ENCODE measurements at regions not wholly inside any gene's neighbourhood (a gene's known extent, or its start where the extent isn't known, plus 50 kb on each side); places are given as distances from the start of the nearest gene placed in this dataset.

- Histone ChIP-seq H4K20me1 (no peaks in the 10 kb centered on the region; a peak in 1 of 22 replicates), H3K27me3 (no peaks in the 10 kb centered on the region; a peak in 1 of 22 replicates), H3K27ac (no peak overlapping the region), H3K9me3 (replicated peaks in 1 of 11) (peaks cover 0 to 10% (median 0%) of the 10 kb centered on the region in 11 experiments; a peak in 2 of 22 replicates), H3K36me3 (no peaks in the 10 kb centered on the region), H3K4me2 (no peak overlapping the region), H3K4me1 (no peaks in the 10 kb centered on the region), H3K9ac (no peak overlapping the region), H3K4me3 (no peak overlapping the region)
- no peak for TF ChIP-seq Cebpa-rat (IDR thresholded peaks at IDR 0.05)
Observed at GRCh38 chr12:130216031-130216430, 53.8 kb downstream of the FZD10 start.

- no peak overlapping the region for H3K4me3 ChIP-seq
- H4K20me1 ChIP-seq = no peaks in the 10 kb centered on the region; a peak in 1 of 22 replicates
- no peak overlapping the region for H3K9ac ChIP-seq
- H3K36me3 ChIP-seq = no peaks in the 10 kb centered on the region
- no peaks in the 10 kb centered on the region; a peak in 1 of 22 replicates for H3K27me3 ChIP-seq
- H3K4me1 ChIP-seq = no peaks in the 10 kb centered on the region
- no peak for TF ChIP-seq Cebpa-rat (IDR thresholded peaks at IDR 0.05)
- peaks cover 0 to 4% (median 0%) of the 10 kb centered on the region in 11 experiments; a peak in 2 of 22 replicates for H3K9me3 ChIP-seq (replicated peaks in 1 of 11)
- no peak overlapping the region for H3K4me2 ChIP-seq
- no peak overlapping the region for H3K27ac ChIP-seq
Observed at GRCh38 chr12:130218682-130219081, 56.4 kb downstream of the FZD10 start.

DNA sequence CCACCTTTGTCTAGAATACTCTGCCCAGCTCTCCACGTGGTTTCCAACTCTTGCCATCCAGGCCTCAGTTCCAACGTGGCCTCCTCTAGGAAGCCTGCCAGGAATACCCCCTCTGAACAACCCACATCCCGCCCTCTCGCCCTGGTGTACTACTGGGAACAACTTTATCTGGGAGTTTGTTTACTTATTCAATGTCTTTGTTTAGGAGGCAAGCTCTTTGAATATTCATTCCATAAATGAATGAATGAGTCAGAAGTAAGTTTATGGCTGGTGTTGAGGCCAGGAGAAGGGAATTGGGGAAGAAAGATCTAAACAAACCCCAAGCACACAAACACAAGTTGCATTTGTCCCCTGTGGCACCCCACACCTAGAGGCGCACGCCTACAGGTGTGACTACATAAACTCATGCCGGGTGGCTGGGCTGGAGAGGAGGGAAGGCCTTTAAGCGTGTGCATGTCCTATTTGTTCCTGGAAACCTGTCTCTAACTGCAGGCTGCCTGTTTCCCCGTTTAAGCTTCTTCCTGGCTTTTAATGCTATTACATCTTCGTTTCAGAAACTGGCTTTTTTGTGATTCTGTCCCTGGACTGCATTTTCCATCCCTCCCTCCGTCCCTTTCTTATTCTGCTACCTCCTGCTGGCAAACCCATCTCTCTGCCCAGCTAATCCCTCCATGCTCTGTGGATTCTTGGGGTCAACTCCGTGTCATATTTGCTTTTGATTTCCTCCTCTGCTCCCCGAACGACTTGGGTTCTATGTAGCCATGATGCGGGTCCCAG, 57.9 kb downstream of the FZD10 start:
- Histone ChIP-seq H3K36me3 (no peaks in the 10 kb centered on the region), H3K9ac (no peak overlapping the region), H3K27ac (no peak overlapping the region), H3K27me3 (no peaks in the 10 kb centered on the region), H3K9me3 (replicated peaks in 1 of 11) (peaks cover 0 to 4% (median 0%) of the 10 kb centered on the region in 11 experiments; a peak in 1 of 22 replicates), H4K20me1 (no peaks in the 10 kb centered on the region; a peak in 1 of 22 replicates), H3K4me1 (no peaks in the 10 kb centered on the region), H3K4me2 (no peak overlapping the region), H3K4me3 (no peak overlapping the region)
- no peak for TF ChIP-seq Cebpa-rat (IDR thresholded peaks at IDR 0.05)

GRCh38 chr12:130220706-130221100, 58.4 kb downstream of the FZD10 start:
- Histone ChIP-seq H4K20me1 (no peaks in the 10 kb centered on the region), H3K4me2 (no peak overlapping the region), H3K9me3 (replicated peaks in 1 of 11) (peaks cover 0 to 4% (median 0%) of the 10 kb centered on the region in 11 experiments; a peak in 1 of 22 replicates), H3K4me3 (no peak overlapping the region), H3K36me3 (no peaks in the 10 kb centered on the region), H3K4me1 (no peaks in the 10 kb centered on the region), H3K27me3 (no peaks in the 10 kb centered on the region), H3K27ac (no peak overlapping the region), H3K9ac (no peak overlapping the region)
- TF ChIP-seq Cebpa-rat (IDR thresholded peaks at IDR 0.05) = no peak

- no peaks in the 10 kb centered on the region for H4K20me1 ChIP-seq
- H3K9me3 ChIP-seq (replicated peaks in 1 of 11) = peaks cover 2 to 10% (median 3%) of the 10 kb centered on the region in 11 experiments; a peak in 19 of 22 replicates
- H3K9ac ChIP-seq = no peak overlapping the region
- H3K4me3 ChIP-seq = no peak overlapping the region
- TF ChIP-seq Cebpa-rat (IDR thresholded peaks at IDR 0.05) = no peak
- no peaks in the 10 kb centered on the region for H3K27me3 ChIP-seq
- H3K27ac ChIP-seq = no peak overlapping the region
- no peak overlapping the region for H3K4me2 ChIP-seq
- H3K4me1 ChIP-seq = no peaks in the 10 kb centered on the region
- H3K36me3 ChIP-seq = no peaks in the 10 kb centered on the region
Observed at GRCh38 chr12:130222519-130223218, 60.4 kb downstream of the FZD10 start.

- no peak overlapping the region for H3K4me3 ChIP-seq
- H3K4me1 ChIP-seq = no peaks in the 10 kb centered on the region
- no peaks in the 10 kb centered on the region for H4K20me1 ChIP-seq
- H3K27ac ChIP-seq = no peak overlapping the region
- no peak overlapping the region for H3K9ac ChIP-seq
- H3K27me3 ChIP-seq = no peaks in the 10 kb centered on the region; a peak in 1 of 22 replicates
- TF ChIP-seq Cebpa-rat (IDR thresholded peaks at IDR 0.05) = no peak
- H3K36me3 ChIP-seq = no peaks in the 10 kb centered on the region
- H3K9me3 ChIP-seq (replicated peaks in 1 of 11) = peaks cover 14 to 22% (median 14%) of the 10 kb centered on the region in 11 experiments
- no peak overlapping the region for H3K4me2 ChIP-seq
Observed at GRCh38 chr12:130223767-130224244, 61.5 kb downstream of the FZD10 start.

- Histone ChIP-seq H3K4me3 (no peak overlapping the region), H3K4me1 (no peaks in the 10 kb centered on the region), H3K27ac (no peak overlapping the region), H3K9ac (no peak overlapping the region), H4K20me1 (no peaks in the 10 kb centered on the region), H3K36me3 (no peaks in the 10 kb centered on the region), H3K27me3 (no peaks in the 10 kb centered on the region; a peak in 1 of 22 replicates), H3K9me3 (replicated peaks in 1 of 11) (peaks cover 22 to 30% (median 23%) of the 10 kb centered on the region in 11 experiments), H3K4me2 (no peak overlapping the region)
- no peak for TF ChIP-seq Cebpa-rat (IDR thresholded peaks at IDR 0.05)
Observed at GRCh38 chr12:130224613-130225012, 62.3 kb downstream of the FZD10 start.

DNA sequence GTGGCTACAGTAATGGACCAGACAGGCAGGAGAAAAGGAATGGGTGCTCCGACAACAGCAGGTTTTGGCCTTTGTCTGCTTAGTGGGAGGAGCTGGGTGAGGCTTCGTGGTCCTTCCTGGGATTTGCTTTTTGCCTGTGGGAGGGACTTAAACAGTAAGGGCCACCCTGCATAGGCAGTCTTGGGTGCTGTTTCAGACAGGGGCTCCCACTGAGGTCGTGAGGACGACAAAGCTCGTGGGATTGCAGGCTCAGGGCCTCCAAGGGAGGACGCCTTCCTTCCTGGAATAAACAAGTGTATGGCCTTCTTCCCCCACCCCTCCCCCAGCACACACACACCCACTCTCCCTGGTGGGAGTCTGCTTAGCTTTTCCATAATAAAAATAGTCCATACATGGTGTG, 63.1 kb downstream of the FZD10 start:
- Histone ChIP-seq H3K9ac (no peak overlapping the region), H3K27ac (no peak overlapping the region), H3K4me1 (no peaks in the 10 kb centered on the region), H3K9me3 (replicated peaks in 1 of 11) (peaks cover 24 to 37% (median 30%) of the 10 kb centered on the region in 11 experiments), H4K20me1 (no peaks in the 10 kb centered on the region), H3K4me2 (no peak overlapping the region), H3K27me3 (no peaks in the 10 kb centered on the region; a peak in 1 of 22 replicates), H3K36me3 (no peaks in the 10 kb centered on the region), H3K4me3 (no peak overlapping the region)
- no peak for TF ChIP-seq Cebpa-rat (IDR thresholded peaks at IDR 0.05)

GRCh38 chr12:130226126-130226525, 63.9 kb downstream of the FZD10 start:
- Histone ChIP-seq H4K20me1 (no peaks in the 10 kb centered on the region), H3K27me3 (no peaks in the 10 kb centered on the region; a peak in 1 of 22 replicates)

More at GRCh38 chr12:130226126-130226525, 63.9 kb downstream of the FZD10 start:
- Histone ChIP-seq H3K9me3 (replicated peaks in 1 of 11) (peaks cover 32 to 45% (median 38%) of the 10 kb centered on the region in 11 experiments), H3K36me3 (no peaks in the 10 kb centered on the region), H3K4me2 (no peak overlapping the region), H3K9ac (no peak overlapping the region), H3K27ac (no peak overlapping the region), H3K4me1 (no peaks in the 10 kb centered on the region), H3K4me3 (no peak overlapping the region)
- TF ChIP-seq Cebpa-rat (IDR thresholded peaks at IDR 0.05) = no peak

Data from BLaER1 treated with 17β-estradiol and CSF1 and Interleukin-3, amounts not matched to agents 10 nM and 100 nM (cell line).